Epithelial cell of prostate (primary cell): ENCODE measurements at regions not wholly inside any gene's neighbourhood (a gene's known extent, or its start where the extent isn't known, plus 50 kb on each side); places are given as distances from the start of the nearest gene placed in this dataset.
"Not testable (repeated sequence)": the region's sequence is repeated elsewhere in the genome, so short reads cannot be mapped to it uniquely, and the experiment has no call there.

Source experiments
- DNase-seq: peaks from one replicate; pipeline ENCODE4 v3.0.0-alpha.2; 2011; ENCODE audit warnings: low read depth, low spot score
- H3K27ac ChIP-seq: fragments of 450-650 bp; 2 replicates; pipeline ENCODE4 v1.5.1; 2017; ENCODE audit warnings: mild to moderate bottlenecking

- DNase-seq = no peak
- H3K27ac ChIP-seq = no peak overlapping the region
Measured at GRCh38 chr4:11843927-11844326, 415.2 kb upstream of the HS3ST1 start.

GRCh38 chr4:11843340-11843739, 414.6 kb upstream of the HS3ST1 start:
- H3K27ac ChIP-seq = no peak overlapping the region
- no peak for DNase-seq

GRCh38 chr4:11842620-11843263, 414.0 kb upstream of the HS3ST1 start:
- no peak overlapping the region for H3K27ac ChIP-seq
- DNase-seq = no peak

- no peak overlapping the region for H3K27ac ChIP-seq
- DNase-seq = no peak
Measured at GRCh38 chr4:11839889-11840288, 411.2 kb upstream of the HS3ST1 start.

GRCh38 chr4:11831739-11832138, 403.0 kb upstream of the HS3ST1 start:
- H3K27ac ChIP-seq = no peak overlapping the region
- no peak for DNase-seq

- no peak overlapping the region for H3K27ac ChIP-seq
- no peak for DNase-seq
Measured at GRCh38 chr4:11824566-11824965, 395.9 kb upstream of the HS3ST1 start.

- no peak overlapping the region for H3K27ac ChIP-seq
- no peak for DNase-seq
Measured at GRCh38 chr4:11821772-11822430, 393.2 kb upstream of the HS3ST1 start.

- H3K27ac ChIP-seq = no peak overlapping the region
- DNase-seq = no peak
Measured at GRCh38 chr4:11817088-11817487, 388.4 kb upstream of the HS3ST1 start.

GRCh38 chr4:11814758-11815157, 386.1 kb upstream of the HS3ST1 start:
- DNase-seq = no peak
- H3K27ac ChIP-seq = no peak overlapping the region

GRCh38 chr4:11813951-11814446, 385.3 kb upstream of the HS3ST1 start:
- DNase-seq = no peak
- H3K27ac ChIP-seq = no peak overlapping the region

GRCh38 chr4:11811521-11811920, 382.8 kb upstream of the HS3ST1 start:
- H3K27ac ChIP-seq, DNase-seq: not testable (repeated sequence)

- H3K27ac ChIP-seq = no peak overlapping the region
- DNase-seq = peak; percentile 6
Measured at GRCh38 chr4:11805842-11806241, 377.1 kb upstream of the HS3ST1 start.

GRCh38 chr4:11801466-11802446, 373.1 kb upstream of the HS3ST1 start:
- no peak for DNase-seq
- no peak overlapping the region for H3K27ac ChIP-seq

GRCh38 chr4:11799196-11799595, 370.5 kb upstream of the HS3ST1 start:
- no peak overlapping the region for H3K27ac ChIP-seq
- DNase-seq = no peak

GRCh38 chr4:11791797-11792196, 363.1 kb upstream of the HS3ST1 start:
- H3K27ac ChIP-seq = no peak overlapping the region
- no peak for DNase-seq

- no peak overlapping the region for H3K27ac ChIP-seq
- no peak for DNase-seq
Measured at GRCh38 chr4:11790230-11790629, 361.5 kb upstream of the HS3ST1 start.

- no peak for DNase-seq
- no peak overlapping the region for H3K27ac ChIP-seq
Measured at GRCh38 chr4:11783588-11783987, 354.9 kb upstream of the HS3ST1 start.

GRCh38 chr4:11782859-11783258, 354.2 kb upstream of the HS3ST1 start:
- no peak overlapping the region for H3K27ac ChIP-seq
- DNase-seq = no peak

GRCh38 chr4:11777447-11777846, 348.8 kb upstream of the HS3ST1 start:
- H3K27ac ChIP-seq = no peak overlapping the region
- no peak for DNase-seq

- H3K27ac ChIP-seq = no peak overlapping the region
- DNase-seq = no peak
Measured at GRCh38 chr4:11774346-11774745, 345.7 kb upstream of the HS3ST1 start.

GRCh38 chr4:11773798-11774197, 345.1 kb upstream of the HS3ST1 start:
- H3K27ac ChIP-seq = no peak overlapping the region
- DNase-seq = no peak
